ENCODE measurements at regions not wholly inside any gene's neighbourhood (a gene's known extent, or its start where the extent isn't known, plus 50 kb on each side); places are given as distances from the start of the nearest gene placed in this dataset.
A peak's percentile ranks its signal among the peaks of the same experiment; 100 is the strongest.

DNA sequence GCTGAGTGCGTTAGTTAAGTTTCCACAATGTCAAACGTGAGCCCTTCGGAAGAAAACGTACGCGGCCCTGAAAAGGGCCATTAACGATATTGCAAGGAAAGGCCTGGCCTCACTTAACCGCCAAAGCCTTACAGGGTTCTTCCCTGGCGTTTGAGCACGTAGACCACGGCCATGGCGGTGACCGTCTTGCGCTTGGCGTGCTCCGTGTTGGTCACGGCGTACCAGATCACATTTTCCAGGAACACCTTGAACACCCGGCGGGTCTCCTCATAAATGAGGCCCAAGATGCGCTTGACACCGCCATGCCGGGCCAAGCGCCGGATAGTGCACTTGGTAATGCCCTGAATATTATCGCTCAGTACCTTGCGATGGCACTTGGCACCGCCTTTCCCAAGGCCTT, 118.4 kb upstream of the BTN3A2 start:
- Histone ChIP-seq H3K36me3 (no peaks in the 10 kb centered on the region), H3K27me3 (no peaks in the 10 kb centered on the region)
- TF ChIP-seq, protein P1, sequence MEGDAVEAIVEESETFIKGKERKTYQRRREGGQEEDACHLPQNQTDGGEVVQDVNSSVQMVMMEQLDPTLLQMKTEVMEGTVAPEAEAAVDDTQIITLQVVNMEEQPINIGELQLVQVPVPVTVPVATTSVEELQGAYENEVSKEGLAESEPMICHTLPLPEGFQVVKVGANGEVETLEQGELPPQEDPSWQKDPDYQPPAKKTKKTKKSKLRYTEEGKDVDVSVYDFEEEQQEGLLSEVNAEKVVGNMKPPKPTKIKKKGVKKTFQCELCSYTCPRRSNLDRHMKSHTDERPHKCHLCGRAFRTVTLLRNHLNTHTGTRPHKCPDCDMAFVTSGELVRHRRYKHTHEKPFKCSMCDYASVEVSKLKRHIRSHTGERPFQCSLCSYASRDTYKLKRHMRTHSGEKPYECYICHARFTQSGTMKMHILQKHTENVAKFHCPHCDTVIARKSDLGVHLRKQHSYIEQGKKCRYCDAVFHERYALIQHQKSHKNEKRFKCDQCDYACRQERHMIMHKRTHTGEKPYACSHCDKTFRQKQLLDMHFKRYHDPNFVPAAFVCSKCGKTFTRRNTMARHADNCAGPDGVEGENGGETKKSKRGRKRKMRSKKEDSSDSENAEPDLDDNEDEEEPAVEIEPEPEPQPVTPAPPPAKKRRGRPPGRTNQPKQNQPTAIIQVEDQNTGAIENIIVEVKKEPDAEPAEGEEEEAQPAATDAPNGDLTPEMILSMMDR (IDR thresholded peaks at IDR 0.05): no peak
- no peak for TF ChIP-seq POLR2A (IDR thresholded peaks at IDR 0.05)

DNA sequence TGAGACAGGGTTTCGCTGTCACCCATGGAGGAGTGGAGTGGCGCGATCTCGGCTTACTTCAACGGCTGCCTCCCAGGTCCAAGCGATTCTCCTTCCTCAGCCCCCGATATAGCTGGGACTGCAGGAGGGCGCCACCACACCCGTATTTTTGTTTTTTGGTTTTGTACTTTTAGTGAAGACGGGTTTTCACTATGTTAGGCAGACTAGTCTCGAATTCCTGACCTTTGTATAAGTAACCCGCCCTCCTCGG, 115.4 kb upstream of the BTN3A2 start:
- TF ChIP-seq, protein P1 (IDR thresholded peaks at IDR 0.05): no peak
- TF ChIP-seq POLR2A (IDR thresholded peaks at IDR 0.05): no peak
- Histone ChIP-seq H3K4me1 (no peaks in the 10 kb centered on the region), H3K36me3 (no peaks in the 10 kb centered on the region), H3K27me3 (no peaks in the 10 kb centered on the region), H3K4me3 (peak overlapping the region; percentile 42 to 68 (median 54)), H3K27ac (peak overlapping the region; percentile 80 to 92 (median 89)), H3K9me3 (no peaks in the 10 kb centered on the region)
- no peak for DNase-seq

More for the DNA sequence above, 118.4 kb upstream of the BTN3A2 start:
- no peaks in the 10 kb centered on the region for H3K4me1 ChIP-seq
- H3K27ac ChIP-seq: no peak overlapping the region
- no peaks in the 10 kb centered on the region for H3K9me3 ChIP-seq
- H3K4me3 ChIP-seq: no peak overlapping the region
- DNase-seq: no peak

DNA sequence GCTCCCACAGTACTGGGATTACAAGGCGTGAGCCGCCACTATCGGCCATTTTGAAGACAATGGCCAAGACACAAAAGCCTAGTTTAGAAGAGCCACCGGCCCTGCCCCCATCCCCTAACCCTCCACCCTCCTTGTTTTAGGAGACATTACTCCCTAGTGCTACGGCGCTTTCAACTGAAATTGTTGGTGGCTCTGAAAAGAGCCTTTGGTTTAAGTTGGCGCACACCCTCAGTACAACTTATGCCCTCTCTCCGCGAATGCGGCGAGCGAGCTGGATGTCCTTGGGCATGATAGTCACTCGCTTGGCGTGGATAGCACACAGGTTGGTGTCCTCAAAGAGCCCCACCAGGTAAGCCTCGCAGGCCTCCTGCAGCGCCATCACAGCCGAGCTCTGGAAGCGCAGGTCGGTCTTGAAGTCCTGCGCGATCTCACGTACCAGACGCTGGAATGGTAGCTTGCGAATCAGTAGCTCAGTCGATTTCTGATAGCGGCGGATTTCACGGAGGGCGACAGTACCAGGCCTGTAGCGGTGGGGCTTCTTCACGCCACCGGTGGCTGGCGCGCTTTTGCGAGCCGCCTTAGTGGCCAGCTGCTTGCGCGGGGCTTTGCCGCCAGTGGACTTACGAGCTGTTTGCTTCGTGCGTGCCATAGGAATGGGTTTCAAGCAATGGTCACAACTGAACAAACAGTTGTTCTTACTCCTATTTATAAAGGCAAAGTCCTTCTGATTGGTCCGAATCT, 114.9 kb upstream of the BTN3A2 start:
- Histone ChIP-seq H3K36me3 (no peaks in the 10 kb centered on the region), H3K27ac (peak overlapping the region; percentile 80 to 92 (median 89)), H3K9me3 (no peaks in the 10 kb centered on the region), H3K4me1 (peaks cover 0 to 2% (median 0%) of the 10 kb centered on the region in 4 donors), H3K27me3 (no peaks in the 10 kb centered on the region), H3K4me3 (peak overlapping the region; percentile 42 to 68 (median 54))
- TF ChIP-seq POLR2A (IDR thresholded peaks at IDR 0.05): peak; percentile 75 to 94
- TF ChIP-seq, protein P1 (IDR thresholded peaks at IDR 0.05): peak in 5 of 6 experiments; percentile 10 to 75 (median 62)
- peak; percentile 82 to 94 (median 89) for DNase-seq

DNA sequence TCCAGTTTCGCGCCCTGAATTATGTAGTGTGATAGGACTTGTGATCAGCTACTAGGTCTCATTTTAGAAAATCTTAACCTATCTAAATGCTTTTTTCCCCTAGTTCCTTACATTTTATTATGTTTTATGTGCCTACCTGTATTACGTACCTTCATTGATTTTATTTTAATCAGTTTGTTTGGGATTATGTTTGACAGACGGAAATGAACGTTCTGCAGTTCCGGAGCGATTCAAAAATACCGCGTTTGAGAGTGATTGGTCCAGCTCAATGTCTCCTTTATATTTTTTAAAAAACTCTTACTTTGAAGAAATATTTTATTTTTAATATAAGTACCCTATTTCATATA, 114.3 kb upstream of the BTN3A2 start:
- TF ChIP-seq, protein P1 (IDR thresholded peaks at IDR 0.05): no peak
- no peak for TF ChIP-seq POLR2A (IDR thresholded peaks at IDR 0.05)
- peaks cover 0 to 6% (median 0%) of the 10 kb centered on the region in 4 donors for H3K4me1 ChIP-seq
- H3K36me3 ChIP-seq: no peaks in the 10 kb centered on the region
- peak in 2 of 3 donors; percentile 33 to 64 for DNase-seq
- H3K4me3 ChIP-seq: peak overlapping the region; percentile 42 to 68 (median 54)
- H3K27ac ChIP-seq: peak overlapping the region; percentile 80 to 92 (median 89)
- no peaks in the 10 kb centered on the region for H3K9me3 ChIP-seq
- H3K27me3 ChIP-seq: no peaks in the 10 kb centered on the region

DNA sequence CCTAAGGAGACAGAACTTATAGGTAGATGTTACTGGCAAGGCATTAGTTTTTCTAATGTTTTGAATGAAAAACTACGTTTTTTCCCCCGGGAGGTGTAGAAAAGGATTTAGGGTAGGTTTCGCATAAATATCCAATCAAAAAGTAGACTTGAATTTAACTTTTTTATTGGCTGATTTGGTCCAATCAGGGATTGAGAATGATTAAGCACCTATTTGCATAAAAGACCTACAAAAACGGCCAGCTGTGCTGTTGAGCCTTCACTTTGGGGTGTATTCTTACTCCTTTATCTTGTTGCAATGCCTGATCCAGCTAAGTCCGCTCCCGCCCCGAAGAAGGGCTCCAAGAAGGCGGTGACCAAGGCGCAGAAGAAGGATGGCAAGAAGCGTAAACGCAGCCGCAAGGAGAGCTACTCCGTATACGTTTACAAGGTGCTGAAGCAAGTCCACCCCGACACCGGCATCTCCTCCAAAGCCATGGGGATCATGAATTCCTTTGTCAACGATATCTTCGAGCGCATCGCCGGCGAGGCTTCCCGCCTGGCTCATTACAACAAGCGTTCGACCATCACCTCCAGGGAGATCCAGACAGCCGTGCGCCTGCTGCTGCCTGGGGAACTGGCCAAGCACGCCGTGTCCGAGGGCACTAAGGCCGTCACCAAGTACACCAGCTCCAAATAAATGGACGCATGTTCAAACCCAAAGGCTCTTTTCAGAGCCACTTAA, 113.5 kb upstream of the BTN3A2 start:
- Histone ChIP-seq H3K4me3 (peak overlapping the region; percentile 42 to 68 (median 54)), H3K27ac (peak overlapping the region; percentile 54 to 94 (median 79)), H3K27me3 (no peaks in the 10 kb centered on the region), H3K4me1 (peaks cover 0 to 6% (median 0%) of the 10 kb centered on the region in 4 donors), H3K9me3 (no peaks in the 10 kb centered on the region), H3K36me3 (no peaks in the 10 kb centered on the region)
- TF ChIP-seq, protein P1 (IDR thresholded peaks at IDR 0.05): no peak
- peak; percentile 97 to 98 for TF ChIP-seq POLR2A (IDR thresholded peaks at IDR 0.05)
- peak; percentile 66 to 89 (median 83) for DNase-seq
